GM10266 (cell line): ENCODE measurements at regions not wholly inside any gene's neighbourhood (a gene's known extent, or its start where the extent isn't known, plus 50 kb on each side); places are given as distances from the start of the nearest gene placed in this dataset.

ENCODE experiments used
- DNase-seq: peaks from one replicate; pipeline ENCODE4 v3.0.0; 2012; ENCODE audit errors: extremely low spot score
- CTCF ChIP-seq: IDR thresholded peaks from 2 replicates; pipeline ENCODE4 v1.5.1; 2012; ENCODE audit warnings: mild to moderate bottlenecking, low read depth; ENCODE audit not compliant: control insufficient read depth, insufficient read depth; ENCODE audit errors: missing control alignments

GRCh38 chr7:25322473-25322872 is 94.2 kb upstream of the NPVF start:
- DNase-seq, result no peak
- TF ChIP-seq CTCF, result no peak

- no peak for TF ChIP-seq CTCF
- no peak for DNase-seq
These were observed 97.0 kb upstream of the NPVF start for GRCh38 chr7:25325186-25325757.

- DNase-seq, result no peak
- TF ChIP-seq CTCF, result no peak
These were observed 98.3 kb upstream of the NPVF start for GRCh38 chr7:25326501-25327156.

GRCh38 chr7:25329815-25330214 is 101.5 kb upstream of the NPVF start:
- no peak for DNase-seq
- no peak for TF ChIP-seq CTCF

GRCh38 chr7:25333296-25333928 is 105.1 kb upstream of the NPVF start:
- no peak for TF ChIP-seq CTCF
- no peak for DNase-seq

GRCh38 chr7:25347360-25348066 is 119.2 kb upstream of the NPVF start:
- no peak for DNase-seq

More at GRCh38 chr7:25347360-25348066, 119.2 kb upstream of the NPVF start:
- no peak for TF ChIP-seq CTCF
